Mucosa of descending colon (tissue), 3 donors: ENCODE measurements at regions not wholly inside any gene's neighbourhood (a gene's known extent, or its start where the extent isn't known, plus 50 kb on each side); places are given as distances from the start of the nearest gene placed in this dataset.

ENCODE experiments used
- ATAC-seq: fragments of 200-7000 bp; cut with Tn5 transposase; one replicate; pipeline ENCODE4 v1.9.1; 2020; ENCODE audit warnings: mild to moderate bottlenecking, moderate library complexity
- DNase-seq, 3 donors: peaks; one replicate each; pipeline ENCODE4 v3.0.0-alpha.2; 2020
- H3K36me3 ChIP-seq: fragments of 200-600 bp; one replicate; pipeline ENCODE4 v1.8.0; 2021; ENCODE audit warnings: low read depth, mild to moderate bottlenecking
- H3K4me1 ChIP-seq: fragments of 200-600 bp; one replicate; pipeline ENCODE4 v1.8.0; 2021; ENCODE audit warnings: low read depth, mild to moderate bottlenecking
- H3K4me3 ChIP-seq: fragments of 200-600 bp; one replicate; pipeline ENCODE4 v1.8.0; 2021; ENCODE audit warnings: mild to moderate bottlenecking
- H3K9me3 ChIP-seq: fragments of 200-600 bp; one replicate; pipeline ENCODE4 v1.8.0; 2021; ENCODE audit warnings: mild to moderate bottlenecking
- intact Hi-C, 2 donors: fragments of 100-400 bp; cut with DNase I in 1 of 2; cut with micrococcal nuclease in 1 of 2; formaldehyde crosslinking; loops; one replicate each; pipeline versions ENCODE4 v1.11.0 to v1.11.1; 2022; cut with DNase I, micrococcal nuclease
- TF ChIP-seq, protein P1 (sequence below): fragments of 200-600 bp; IDR thresholded peaks from one replicate; pipeline ENCODE4 v1.8.0; 2022; ENCODE audit warnings: antibody characterized with exemption, mild to moderate bottlenecking
- donor health status: DM: no; HTN: no; CAD: no; lungs with moderate emphysema.
- donor health status: DM: no; HTN: no; CAD: no.
- donor health status: DM: no; HTN: yes; CAD: no.

DNA sequence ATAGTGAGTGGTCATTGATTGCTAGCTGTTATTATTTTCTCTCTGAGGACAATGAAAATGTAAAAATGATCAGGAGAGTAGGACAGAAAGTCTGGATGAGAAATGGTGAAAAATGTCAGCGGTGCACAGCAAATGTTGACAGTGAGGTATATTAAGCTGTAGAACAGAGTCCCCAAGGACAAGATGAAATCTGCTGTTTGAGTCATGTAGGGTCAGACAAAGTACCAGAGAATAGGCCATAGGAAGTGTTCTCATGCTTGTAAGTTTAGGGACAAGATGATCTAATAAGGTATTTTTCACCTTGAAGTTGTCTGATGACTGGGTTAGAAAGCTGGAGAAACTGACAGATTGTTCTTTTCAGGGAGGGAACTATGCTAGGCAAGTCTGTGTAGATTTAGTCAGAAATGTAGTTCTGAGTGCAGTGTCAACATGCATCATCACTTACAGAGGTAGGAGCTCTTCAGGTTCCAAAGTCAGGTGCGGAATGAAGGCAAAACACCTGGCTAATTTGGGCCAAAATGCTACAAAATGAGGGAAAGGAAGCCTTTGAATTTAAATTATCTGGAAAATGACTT, 369.3 kb downstream of the DLEU7 start:
- Histone ChIP-seq H3K36me3 (no peaks in the 10 kb centered on the region), H3K4me1 (no peaks in the 10 kb centered on the region), H3K4me3 (no peak overlapping the region), H3K9me3 (no peaks in the 10 kb centered on the region)
- TF ChIP-seq, protein P1, sequence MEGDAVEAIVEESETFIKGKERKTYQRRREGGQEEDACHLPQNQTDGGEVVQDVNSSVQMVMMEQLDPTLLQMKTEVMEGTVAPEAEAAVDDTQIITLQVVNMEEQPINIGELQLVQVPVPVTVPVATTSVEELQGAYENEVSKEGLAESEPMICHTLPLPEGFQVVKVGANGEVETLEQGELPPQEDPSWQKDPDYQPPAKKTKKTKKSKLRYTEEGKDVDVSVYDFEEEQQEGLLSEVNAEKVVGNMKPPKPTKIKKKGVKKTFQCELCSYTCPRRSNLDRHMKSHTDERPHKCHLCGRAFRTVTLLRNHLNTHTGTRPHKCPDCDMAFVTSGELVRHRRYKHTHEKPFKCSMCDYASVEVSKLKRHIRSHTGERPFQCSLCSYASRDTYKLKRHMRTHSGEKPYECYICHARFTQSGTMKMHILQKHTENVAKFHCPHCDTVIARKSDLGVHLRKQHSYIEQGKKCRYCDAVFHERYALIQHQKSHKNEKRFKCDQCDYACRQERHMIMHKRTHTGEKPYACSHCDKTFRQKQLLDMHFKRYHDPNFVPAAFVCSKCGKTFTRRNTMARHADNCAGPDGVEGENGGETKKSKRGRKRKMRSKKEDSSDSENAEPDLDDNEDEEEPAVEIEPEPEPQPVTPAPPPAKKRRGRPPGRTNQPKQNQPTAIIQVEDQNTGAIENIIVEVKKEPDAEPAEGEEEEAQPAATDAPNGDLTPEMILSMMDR: no peak
- ATAC-seq (no peak), DNase-seq (no peak)
- intact Hi-C loops: no loop called here

GRCh38 chr13:50476577-50477285, 366.8 kb downstream of the DLEU7 start:
- TF ChIP-seq, protein P1: no peak
- H3K9me3 ChIP-seq: no peaks in the 10 kb centered on the region
- H3K4me3 ChIP-seq: no peak overlapping the region
- H3K36me3 ChIP-seq: no peaks in the 10 kb centered on the region
- intact Hi-C loops: no loop called here
- no peak for DNase-seq
- no peak for ATAC-seq
- H3K4me1 ChIP-seq: no peaks in the 10 kb centered on the region

- no peak for ATAC-seq
- intact Hi-C loops: no loop called here
- Histone ChIP-seq H3K9me3 (no peaks in the 10 kb centered on the region), H3K4me1 (no peaks in the 10 kb centered on the region), H3K36me3 (no peaks in the 10 kb centered on the region), H3K4me3 (no peak overlapping the region)
- TF ChIP-seq, protein P1: no peak
- no peak for DNase-seq
Observed at GRCh38 chr13:50481936-50482335, 361.6 kb downstream of the DLEU7 start.

DNA sequence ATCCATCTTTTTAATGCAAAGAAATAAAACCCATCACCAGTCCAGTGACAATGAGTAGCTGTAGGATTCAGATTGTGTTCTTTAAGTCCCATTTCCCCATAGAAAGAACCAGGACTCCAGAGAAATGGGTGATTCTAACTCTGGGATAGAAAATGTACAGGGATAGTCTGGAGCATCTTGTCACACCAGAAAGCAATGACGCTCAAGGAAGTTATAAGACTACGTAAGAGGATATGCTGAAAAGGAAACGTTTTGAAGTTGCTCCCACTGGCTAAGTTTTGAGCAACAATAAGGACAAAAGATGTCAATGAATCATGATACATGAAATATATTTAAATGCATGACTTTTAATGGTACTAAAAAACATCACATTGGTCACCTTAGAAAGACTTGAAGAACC, 360.1 kb downstream of the DLEU7 start:
- DNase-seq (no peak), ATAC-seq (no peak)
- Histone ChIP-seq H3K4me1 (no peaks in the 10 kb centered on the region), H3K4me3 (no peak overlapping the region), H3K9me3 (no peaks in the 10 kb centered on the region), H3K36me3 (no peaks in the 10 kb centered on the region)
- intact Hi-C loops: no loop called here
- TF ChIP-seq, protein P1: no peak

DNA sequence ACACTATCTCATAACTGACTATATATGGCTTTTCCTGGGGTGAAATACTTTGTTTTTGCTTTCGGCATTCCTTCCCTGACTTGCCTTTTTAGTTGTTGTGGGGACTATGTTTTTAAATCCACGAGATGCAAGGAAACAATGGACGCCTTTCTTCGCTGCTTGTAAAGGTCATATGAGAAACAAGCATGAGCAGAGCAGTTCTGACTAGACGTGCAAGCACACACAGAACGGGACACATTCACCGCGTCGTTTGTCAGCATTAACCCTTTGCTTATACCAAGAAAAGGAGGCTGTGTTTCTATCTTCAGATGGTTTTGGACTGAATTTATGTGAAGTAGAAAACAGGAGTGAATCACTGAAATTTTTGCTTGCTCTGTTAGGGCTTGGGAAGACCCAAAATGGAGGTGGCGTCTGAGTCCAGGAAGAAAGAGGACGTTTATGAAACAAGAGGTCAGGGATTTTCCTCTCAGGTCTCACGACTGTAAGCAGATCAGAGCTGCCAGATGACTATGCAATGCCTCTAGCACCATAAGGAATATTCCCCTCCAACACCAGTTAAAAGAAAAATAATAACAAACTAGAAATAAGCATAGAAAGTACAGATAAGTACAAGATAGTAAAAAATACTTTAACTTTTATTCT, 358.9 kb downstream of the DLEU7 start:
- no peak for ATAC-seq
- no peaks in the 10 kb centered on the region for H3K4me1 ChIP-seq
- no peak for DNase-seq
- TF ChIP-seq, protein P1: no peak
- no peaks in the 10 kb centered on the region for H3K9me3 ChIP-seq
- intact Hi-C loops: no loop called here
- no peaks in the 10 kb centered on the region for H3K36me3 ChIP-seq
- H3K4me3 ChIP-seq: no peak overlapping the region
